Epithelial cell of esophagus (primary cell): ENCODE measurements at regions not wholly inside any gene's neighbourhood (a gene's known extent, or its start where the extent isn't known, plus 50 kb on each side); places are given as distances from the start of the nearest gene placed in this dataset.

Experiments
- DNase-seq: peaks from one replicate; pipeline ENCODE4 v3.0.0; 2010; ENCODE audit warnings: low read depth
- H3K4me3 ChIP-seq: 2 replicates; pipeline ENCODE4 v1.5.1; 2011; ENCODE audit warnings: mild to moderate bottlenecking, low read length, control low read depth
- CTCF ChIP-seq: IDR thresholded peaks from 2 replicates; pipeline ENCODE4 v1.5.1; 2011; ENCODE audit warnings: low read depth, mild to moderate bottlenecking, low read length, control low read depth, inconsistent platforms; ENCODE audit not compliant: insufficient read depth; ENCODE audit errors: missing control alignments

- TF ChIP-seq CTCF, result no peak
- DNase-seq, result peak; percentile 20
These were observed 2164.2 kb downstream of the NCAM2 start for GRCh38 chr21:23162198-23162946.

More at GRCh38 chr21:23162198-23162946, 2164.2 kb downstream of the NCAM2 start:
- H3K4me3 ChIP-seq, result no peak overlapping the region
